Esophagus squamous epithelium (tissue), 5 donors: ENCODE measurements at regions not wholly inside any gene's neighbourhood (a gene's known extent, or its start where the extent isn't known, plus 50 kb on each side); places are given as distances from the start of the nearest gene placed in this dataset.
A peak's percentile ranks its signal among the peaks of the same experiment; 100 is the strongest.

Experiments used
- DNase-seq: peaks from one replicate; lab custom pipeline; 2025; lab: John Stamatoyannopoulos, UW
- H3K27ac ChIP-seq, 4 donors: fragments of 200-600 bp; sonication (generic); one replicate each; pipeline ENCODE4 v1.5.1; 2016 to 2019; ENCODE audit warnings: mild to moderate bottlenecking in 1 of 4
- H3K27me3 ChIP-seq, 4 donors: fragments of 200-600 bp; sonication (generic); 1 replicate in 3 of 4; 2 replicates in 1 of 4; pipeline versions ENCODE4 v1.5.1 to v1.6.0; 2017 to 2021; ENCODE audit warnings: antibody characterized with exemption in 1 of 4
- H3K36me3 ChIP-seq, 3 donors: fragments of 200-600 bp; sonication (generic); one replicate each; pipeline ENCODE4 v1.5.1; 2016 to 2019
- H3K4me1 ChIP-seq, 3 donors: fragments of 200-600 bp; sonication (generic); one replicate each; pipeline ENCODE4 v1.5.1; 2017 to 2019
- H3K4me3 ChIP-seq, 4 donors: fragments of 200-600 bp; sonication (generic); 1 replicate in 3 of 4; 2 replicates in 1 of 4; pipeline ENCODE4 v1.5.1; 2016 to 2019; ENCODE audit warnings: mild to moderate bottlenecking in 2 of 4, moderate library complexity in 1 of 4
- H3K9me3 ChIP-seq, 3 donors: fragments of 200-600 bp; sonication (generic); one replicate each; pipeline ENCODE4 v1.5.1; 2016 to 2019
- POLR2A ChIP-seq, 4 donors: fragments of 450-650 bp; IDR thresholded peaks; one replicate each; pipeline ENCODE4 v1.6.1; 2017; ENCODE audit warnings: antibody characterized with exemption in 4 of 4, mild to moderate bottlenecking in 4 of 4, moderate library complexity in 3 of 4
- WGBS, 2 donors: methylation state at CpG; one replicate each; pipeline ENCODE4 v1.1.5; 2018; 5-methylcytosine and 5-hydroxymethylcytosine counted together
- intact Hi-C: fragments of 100-400 bp; cut with DNase I; formaldehyde crosslinking; loops from one replicate; pipeline ENCODE4 v1.15.0; 2022
- TF ChIP-seq, protein P1 (sequence below), 6 experiments: fragments of 450-650 bp in 4 of 6; fragments of 200-600 bp in 2 of 6; sonication (generic) in 2 of 6; IDR thresholded peaks; one replicate each; pipeline ENCODE4 v1.5.1; 2016 to 2019; ENCODE audit warnings: antibody characterized with exemption in 6 of 6, mild to moderate bottlenecking in 4 of 6, moderate library complexity in 4 of 6
- donor health status: DM: yes; HTN: yes; CAD: no.

DNA sequence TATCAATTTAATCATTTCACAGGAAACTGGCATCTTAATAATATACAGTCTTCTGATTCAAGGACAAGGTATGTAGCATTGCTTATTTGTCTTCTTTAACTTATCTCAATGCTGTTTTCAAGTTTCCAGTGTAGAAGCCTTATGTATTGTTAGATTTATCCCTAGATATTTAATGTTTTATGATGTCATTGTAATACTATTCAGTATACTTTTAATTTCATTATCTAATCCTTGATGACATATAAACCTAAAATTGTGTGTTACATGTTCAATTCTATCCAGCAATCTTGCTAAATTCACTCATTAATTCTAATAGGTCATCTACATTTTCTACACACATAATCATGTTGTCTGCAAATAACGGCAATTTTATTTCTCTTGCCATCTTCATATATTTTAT is 126.3 kb upstream of the SEC61G start:
- no peaks in the 10 kb centered on the region for H3K36me3 ChIP-seq
- TF ChIP-seq, protein P1, sequence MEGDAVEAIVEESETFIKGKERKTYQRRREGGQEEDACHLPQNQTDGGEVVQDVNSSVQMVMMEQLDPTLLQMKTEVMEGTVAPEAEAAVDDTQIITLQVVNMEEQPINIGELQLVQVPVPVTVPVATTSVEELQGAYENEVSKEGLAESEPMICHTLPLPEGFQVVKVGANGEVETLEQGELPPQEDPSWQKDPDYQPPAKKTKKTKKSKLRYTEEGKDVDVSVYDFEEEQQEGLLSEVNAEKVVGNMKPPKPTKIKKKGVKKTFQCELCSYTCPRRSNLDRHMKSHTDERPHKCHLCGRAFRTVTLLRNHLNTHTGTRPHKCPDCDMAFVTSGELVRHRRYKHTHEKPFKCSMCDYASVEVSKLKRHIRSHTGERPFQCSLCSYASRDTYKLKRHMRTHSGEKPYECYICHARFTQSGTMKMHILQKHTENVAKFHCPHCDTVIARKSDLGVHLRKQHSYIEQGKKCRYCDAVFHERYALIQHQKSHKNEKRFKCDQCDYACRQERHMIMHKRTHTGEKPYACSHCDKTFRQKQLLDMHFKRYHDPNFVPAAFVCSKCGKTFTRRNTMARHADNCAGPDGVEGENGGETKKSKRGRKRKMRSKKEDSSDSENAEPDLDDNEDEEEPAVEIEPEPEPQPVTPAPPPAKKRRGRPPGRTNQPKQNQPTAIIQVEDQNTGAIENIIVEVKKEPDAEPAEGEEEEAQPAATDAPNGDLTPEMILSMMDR (IDR thresholded peaks at IDR 0.05) = no peak
- TF ChIP-seq POLR2A (IDR thresholded peaks at IDR 0.05) = no peak
- intact Hi-C loops = no loop called here
- no peak for DNase-seq
- H3K27me3 ChIP-seq = no peaks in the 10 kb centered on the region
- no peak overlapping the region for H3K27ac ChIP-seq
- H3K4me1 ChIP-seq = peaks cover 0 to 12% (median 7%) of the 10 kb centered on the region in 3 donors
- 96 to 100% methylated on average over 1 of the region's 1 CpG for WGBS, 2 donors
- no peaks in the 10 kb centered on the region for H3K9me3 ChIP-seq
- H3K4me3 ChIP-seq = no peak overlapping the region

DNA sequence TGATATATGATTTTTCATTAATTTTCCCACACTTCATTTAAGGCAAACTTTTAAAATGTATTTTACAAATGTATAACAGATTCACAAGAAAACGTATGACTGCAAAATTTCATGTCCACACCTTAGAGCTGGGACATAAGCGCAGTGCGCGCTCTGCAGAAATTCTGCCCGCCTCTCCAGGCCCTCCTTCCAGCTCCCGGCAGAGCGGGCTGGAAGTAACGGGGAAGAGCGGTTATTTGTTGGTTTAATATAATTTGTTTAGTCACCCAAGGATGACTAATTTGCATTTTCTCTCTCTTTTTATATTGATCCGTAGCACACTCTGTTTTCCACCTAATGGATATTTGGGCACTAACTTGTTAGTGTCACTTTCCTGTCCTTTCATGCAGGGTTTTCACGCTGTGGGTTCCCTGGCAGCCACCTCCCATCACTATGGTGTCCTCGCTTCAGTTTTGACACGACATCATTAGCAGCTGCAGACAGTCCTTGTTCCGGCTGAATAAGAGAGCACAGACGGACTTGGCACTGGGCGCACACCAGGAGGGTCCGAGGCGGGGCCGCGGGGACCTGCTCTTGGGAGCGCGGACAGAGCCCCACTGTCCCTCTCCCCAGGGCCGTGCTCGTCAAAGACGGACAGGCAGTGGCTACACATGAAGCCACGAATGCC is 129.2 kb upstream of the SEC61G start:
- intact Hi-C loops = no loop called here
- 52 to 60% methylated on average over 12 to 13 of the region's 26 CpGs for WGBS, 2 donors
- Histone ChIP-seq H3K27me3 (no peaks in the 10 kb centered on the region), H3K4me3 (peak overlapping the region; percentile 16 to 63 (median 34)), H3K9me3 (no peaks in the 10 kb centered on the region), H3K4me1 (peaks cover 0 to 12% (median 7%) of the 10 kb centered on the region in 3 donors), H3K27ac (no peak overlapping the region), H3K36me3 (no peaks in the 10 kb centered on the region)
- no peak for TF ChIP-seq POLR2A (IDR thresholded peaks at IDR 0.05)
- TF ChIP-seq, protein P1 (IDR thresholded peaks at IDR 0.05) = no peak
- DNase-seq = no peak

DNA sequence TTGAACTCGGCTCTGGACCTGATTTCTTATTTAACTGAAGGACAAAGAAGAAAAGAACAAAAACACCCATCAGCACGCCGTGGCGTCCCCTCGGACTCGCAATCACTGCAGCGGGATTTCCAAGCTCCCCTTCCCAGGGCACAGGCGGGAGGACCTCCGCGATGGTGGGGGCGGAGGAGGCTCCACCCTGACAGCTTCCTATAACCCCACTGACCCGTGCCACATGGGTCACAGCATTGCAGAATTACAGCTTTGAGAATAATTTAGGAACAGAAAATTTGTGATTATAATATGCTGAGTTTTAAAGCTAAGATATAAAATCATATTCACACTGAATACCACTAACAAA is 129.7 kb upstream of the SEC61G start:
- peaks cover 0 to 12% (median 7%) of the 10 kb centered on the region in 3 donors for H3K4me1 ChIP-seq
- peak overlapping the region; percentile 16 to 63 (median 34) for H3K4me3 ChIP-seq
- no peak for DNase-seq
- no peaks in the 10 kb centered on the region for H3K36me3 ChIP-seq
- no peak overlapping the region for H3K27ac ChIP-seq
- TF ChIP-seq, protein P1 (IDR thresholded peaks at IDR 0.05) = no peak
- TF ChIP-seq POLR2A (IDR thresholded peaks at IDR 0.05) = no peak
- intact Hi-C loops = no loop called here
- H3K27me3 ChIP-seq = no peaks in the 10 kb centered on the region
- no peaks in the 10 kb centered on the region for H3K9me3 ChIP-seq
- 12 to 17% methylated on average over 11 of the region's 12 CpGs for WGBS, 2 donors

DNA sequence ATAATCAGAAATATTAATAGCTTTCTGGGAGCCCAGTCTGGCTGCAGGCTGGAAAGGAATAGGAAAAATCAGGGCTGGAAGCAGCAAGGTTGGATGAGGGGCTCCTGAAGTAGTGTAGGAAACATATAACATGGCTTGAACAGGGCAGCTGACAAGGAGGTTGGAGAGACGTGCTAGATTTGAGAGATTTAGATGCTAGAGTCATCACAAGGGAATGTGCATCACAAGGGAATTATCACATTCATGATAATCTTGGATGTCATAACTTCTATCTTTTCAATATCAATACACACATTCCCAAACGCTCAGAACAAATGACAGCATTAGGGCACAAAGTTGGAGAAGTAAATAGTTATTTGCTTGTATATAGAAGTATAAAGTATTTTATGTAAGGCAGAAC is 120.9 kb upstream of the EGFR start:
- Histone ChIP-seq H3K4me3 (no peak overlapping the region), H3K9me3 (no peaks in the 10 kb centered on the region), H3K4me1 (no peaks in the 10 kb centered on the region), H3K27ac (no peak overlapping the region), H3K27me3 (no peaks in the 10 kb centered on the region), H3K36me3 (no peaks in the 10 kb centered on the region)
- intact Hi-C loops = no loop called here
- DNase-seq = no peak
- TF ChIP-seq, protein P1 (IDR thresholded peaks at IDR 0.05) = no peak
- no peak for TF ChIP-seq POLR2A (IDR thresholded peaks at IDR 0.05)
- WGBS, 2 donors = 46 to 51% methylated on average over 2 of the region's 2 CpGs

DNA sequence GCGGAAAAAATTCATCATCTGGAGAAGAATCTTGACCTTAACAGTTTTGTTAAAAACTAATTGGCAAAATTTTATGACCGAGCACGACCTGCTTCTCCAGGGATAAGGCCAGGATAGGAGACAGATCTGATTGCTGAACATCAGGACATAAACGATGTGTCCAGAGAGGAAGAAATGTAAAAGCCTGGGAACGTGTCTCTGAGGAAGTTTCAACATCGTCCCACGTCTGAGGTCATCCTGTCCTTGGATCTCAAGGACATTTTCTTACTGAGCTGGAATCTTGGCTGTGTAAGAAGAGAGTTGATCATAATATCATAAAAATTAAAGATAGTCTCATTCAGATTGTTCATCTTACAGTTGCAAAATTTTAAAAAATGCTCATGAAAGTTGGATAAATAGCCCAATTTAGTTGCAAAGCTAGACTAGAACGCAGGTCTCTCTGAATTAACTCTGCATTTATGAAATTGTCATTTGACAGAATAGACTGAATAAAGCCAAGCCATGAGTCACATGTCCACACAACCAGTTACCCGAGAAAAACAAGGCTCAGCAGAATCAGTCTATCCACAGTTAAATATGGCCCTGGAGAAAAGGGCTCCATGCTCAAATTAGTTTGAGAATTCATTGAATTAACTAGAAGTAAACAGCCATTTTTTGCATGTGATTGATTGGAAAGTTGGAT is 120.0 kb upstream of the EGFR start:
- WGBS, 2 donors = 65 to 66% methylated on average over 9 of the region's 9 CpGs
- no peaks in the 10 kb centered on the region for H3K4me1 ChIP-seq
- DNase-seq = no peak

More for the DNA sequence above, 120.0 kb upstream of the EGFR start:
- intact Hi-C loops = no loop called here
- no peaks in the 10 kb centered on the region for H3K9me3 ChIP-seq
- H3K27ac ChIP-seq = peak overlapping the region in 1 of 4 donors; percentile 33
- no peak overlapping the region for H3K4me3 ChIP-seq
- no peaks in the 10 kb centered on the region for H3K27me3 ChIP-seq
- no peaks in the 10 kb centered on the region for H3K36me3 ChIP-seq
- TF ChIP-seq, protein P1 (IDR thresholded peaks at IDR 0.05) = no peak
- TF ChIP-seq POLR2A (IDR thresholded peaks at IDR 0.05) = no peak
